SJCRH30 (cell line): ENCODE measurements at regions not wholly inside any gene's neighbourhood (a gene's known extent, or its start where the extent isn't known, plus 50 kb on each side); places are given as distances from the start of the nearest gene placed in this dataset.
"Not testable (repeated sequence)": the region's sequence is repeated elsewhere in the genome, so short reads cannot be mapped to it uniquely, and the experiment has no call there.

Source experiments
- DNase-seq, 2 experiments: peaks; one replicate each; pipeline ENCODE4 v3.0.0-alpha.2; 2015 to 2020
- H3K27ac ChIP-seq: fragments of 250-450 bp; sonication (Bioruptor Pico); 2 replicates; pipeline ENCODE4 v1.5.1; 2020; ENCODE audit warnings: mild to moderate bottlenecking, moderate library complexity
- H3K27me3 ChIP-seq: fragments of 250-450 bp; sonication (Bioruptor Pico); 2 replicates; pipeline ENCODE4 v1.5.1; 2020; ENCODE audit warnings: mild to moderate bottlenecking, moderate library complexity
- H3K36me3 ChIP-seq: fragments of 250-450 bp; sonication (Bioruptor Pico); 2 replicates; pipeline ENCODE4 v1.5.1; 2020; ENCODE audit warnings: mild to moderate bottlenecking, moderate library complexity
- H3K4me1 ChIP-seq: fragments of 250-450 bp; sonication (Bioruptor Pico); 2 replicates; pipeline ENCODE4 v1.5.1; 2020; ENCODE audit warnings: mild to moderate bottlenecking, moderate library complexity
- H3K4me3 ChIP-seq: fragments of 250-450 bp; sonication (Bioruptor Pico); 2 replicates; pipeline ENCODE4 v1.5.1; 2020; ENCODE audit warnings: mild to moderate bottlenecking, moderate library complexity
- H3K9me3 ChIP-seq: fragments of 250-450 bp; sonication (Bioruptor Pico); replicated peaks from 2 replicates; pipeline ENCODE4 v1.5.1; 2020; ENCODE audit warnings: mild to moderate bottlenecking, moderate library complexity

DNA sequence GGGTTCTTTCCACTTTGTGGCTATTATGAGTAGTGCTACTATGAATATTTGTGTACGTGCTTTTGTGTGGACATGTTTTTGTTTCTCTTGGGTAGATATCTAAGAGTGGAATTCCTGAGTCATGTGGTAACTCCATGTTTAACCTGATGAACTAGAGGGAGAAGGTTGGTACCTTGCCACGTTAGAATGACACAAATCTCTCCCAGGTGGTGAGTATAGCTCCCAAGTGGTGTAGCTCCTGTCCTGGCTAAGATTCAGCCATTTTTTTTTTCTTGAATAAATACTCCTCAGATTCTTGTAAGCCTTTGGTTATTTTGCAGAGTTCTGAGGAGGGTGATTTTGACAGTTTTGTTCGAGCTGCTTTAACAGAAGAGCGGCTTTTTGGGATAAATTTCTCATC is 83.2 kb upstream of the DPP6 start:
- H3K4me1 ChIP-seq, H3K4me3 ChIP-seq: not testable (repeated sequence)

DNA sequence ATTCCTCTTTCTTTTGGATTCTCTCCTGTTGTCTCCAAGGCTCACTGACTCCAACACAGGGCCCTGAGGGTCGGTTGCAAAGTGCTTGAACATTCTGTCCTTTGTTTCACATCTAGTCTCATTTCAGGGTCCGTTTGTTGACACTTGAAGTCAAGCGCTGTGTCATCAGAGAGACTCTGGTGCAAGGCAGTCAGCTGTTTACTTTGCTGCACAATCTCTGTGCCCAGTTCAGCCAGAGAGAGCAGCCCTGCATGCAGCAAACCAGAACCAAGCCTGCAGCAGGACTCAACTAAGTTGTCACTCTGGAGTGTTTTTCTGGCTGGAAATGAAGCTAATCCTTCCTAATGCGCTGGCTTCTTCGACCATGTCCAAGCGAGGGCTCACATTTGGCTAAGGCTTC is 77.6 kb upstream of the DPP6 start:
- H3K4me3 ChIP-seq, DNase-seq, H3K27ac ChIP-seq, H3K4me1 ChIP-seq, H3K9me3 ChIP-seq, H3K36me3 ChIP-seq, H3K27me3 ChIP-seq: not testable (repeated sequence)

More for the DNA sequence above, 83.2 kb upstream of the DPP6 start:
- H3K27ac ChIP-seq, H3K27me3 ChIP-seq, H3K9me3 ChIP-seq, DNase-seq, H3K36me3 ChIP-seq: not testable (repeated sequence)

DNA sequence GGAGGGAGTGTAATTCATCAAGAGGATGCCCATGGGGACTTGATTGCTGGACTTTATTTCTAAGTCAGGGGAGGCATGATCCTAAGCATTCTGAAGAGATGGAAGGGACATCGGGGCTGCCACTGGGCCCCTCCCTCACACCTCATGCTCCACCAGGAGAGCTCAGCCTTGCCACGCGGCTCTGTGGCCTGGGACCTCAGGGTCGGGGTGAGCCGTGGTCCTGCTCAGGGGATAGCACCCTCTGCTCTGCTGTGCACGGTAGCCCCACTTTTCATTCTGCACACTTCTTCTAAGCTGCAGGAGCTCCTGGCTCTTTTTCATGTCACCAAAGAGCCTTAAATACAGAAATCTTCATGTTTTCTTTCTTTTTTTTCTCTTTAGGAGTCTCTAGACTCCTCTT is 75.5 kb upstream of the DPP6 start:
- H3K27me3 ChIP-seq, H3K27ac ChIP-seq, H3K9me3 ChIP-seq, DNase-seq, H3K36me3 ChIP-seq, H3K4me1 ChIP-seq, H3K4me3 ChIP-seq: not testable (repeated sequence)

DNA sequence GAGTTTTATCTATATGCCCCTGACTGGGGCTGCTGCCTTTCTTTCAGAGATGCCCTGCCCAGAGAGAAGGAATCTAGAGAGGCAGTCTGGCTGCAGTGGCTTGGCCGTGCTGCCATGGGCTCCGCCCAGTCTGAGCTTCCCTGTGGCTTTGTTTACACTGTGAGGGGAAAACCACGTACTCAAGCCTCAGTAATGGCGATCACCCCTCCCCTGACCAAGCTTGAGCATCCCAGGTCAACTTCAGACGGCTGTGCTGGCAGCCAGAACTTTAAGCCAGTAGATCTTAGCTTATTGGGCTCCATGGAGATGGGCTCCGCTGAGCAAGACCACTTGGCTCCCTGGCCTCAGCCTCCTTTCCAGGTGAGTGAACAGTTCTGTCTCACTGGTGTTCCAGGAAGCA is 69.0 kb upstream of the DPP6 start:
- not testable (repeated sequence) for DNase-seq, H3K27me3 ChIP-seq, H3K4me1 ChIP-seq, H3K4me3 ChIP-seq, H3K36me3 ChIP-seq, H3K9me3 ChIP-seq, H3K27ac ChIP-seq

DNA sequence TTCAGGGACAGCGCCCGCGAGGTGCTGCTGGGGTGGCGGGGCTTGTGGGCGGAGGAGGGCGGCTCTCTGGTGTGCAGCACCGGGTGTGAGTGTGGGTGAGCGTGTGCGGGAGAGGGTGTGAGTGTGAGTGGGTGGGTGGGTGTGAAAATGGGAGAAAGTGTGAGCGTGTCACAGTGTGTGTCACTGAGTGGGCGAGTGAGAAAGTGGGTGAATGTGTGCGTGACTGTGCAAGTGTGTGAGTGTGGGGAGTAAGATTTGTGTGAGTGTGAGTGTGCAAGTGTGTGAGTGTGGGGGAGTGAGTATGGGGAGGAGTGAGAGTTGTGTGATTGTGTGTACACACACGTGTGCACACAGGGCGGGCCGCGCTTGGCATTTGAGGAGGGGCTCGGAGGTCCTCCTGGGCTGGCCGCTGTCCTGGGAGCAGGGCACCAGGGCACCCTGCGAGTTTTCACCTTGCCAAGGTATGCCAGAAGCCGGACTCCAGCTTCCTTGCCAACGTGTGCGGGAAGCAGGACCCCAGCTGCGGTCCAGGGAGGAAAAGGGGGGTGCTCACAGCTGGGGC is 63.1 kb upstream of the DPP6 start:
- H3K4me3 ChIP-seq, H3K36me3 ChIP-seq, DNase-seq, H3K9me3 ChIP-seq, H3K27ac ChIP-seq, H3K27me3 ChIP-seq, H3K4me1 ChIP-seq: not testable (repeated sequence)

DNA sequence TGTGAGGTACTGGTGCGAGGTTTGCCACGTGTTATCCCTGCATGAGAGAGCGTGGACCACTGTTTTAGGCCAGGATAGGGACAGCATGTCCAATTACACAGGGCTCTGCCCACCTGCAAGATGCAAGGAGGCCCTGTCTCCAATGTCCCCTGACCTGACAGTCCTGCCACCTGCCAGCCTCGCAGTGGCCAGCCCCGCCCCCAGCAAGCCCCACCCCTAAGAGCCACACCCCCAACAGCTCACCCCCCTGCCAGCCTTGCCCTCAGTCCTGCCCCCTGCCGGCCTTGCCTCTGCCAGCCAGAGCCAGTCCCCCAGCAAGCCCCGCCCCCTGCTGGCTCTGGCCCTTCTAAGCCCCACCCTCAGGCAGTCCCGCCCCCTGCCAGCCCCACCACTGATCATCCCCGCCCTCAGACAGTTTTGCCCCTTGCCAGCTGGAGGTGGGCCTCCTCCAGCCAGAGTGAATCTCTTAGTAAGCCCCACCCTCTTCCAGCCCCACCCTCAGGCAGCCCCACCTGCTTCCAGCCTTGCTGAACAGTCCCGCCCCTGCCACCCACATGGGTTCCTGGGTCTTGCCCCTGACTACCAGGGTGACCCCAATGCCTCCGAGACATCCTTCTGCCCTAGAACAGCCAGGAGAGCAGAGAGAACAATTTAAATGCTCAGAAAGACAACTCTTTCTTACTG is 62.3 kb upstream of the DPP6 start:
- not testable (repeated sequence) for H3K4me3 ChIP-seq, H3K4me1 ChIP-seq, H3K27me3 ChIP-seq, H3K9me3 ChIP-seq, H3K36me3 ChIP-seq, DNase-seq, H3K27ac ChIP-seq

DNA sequence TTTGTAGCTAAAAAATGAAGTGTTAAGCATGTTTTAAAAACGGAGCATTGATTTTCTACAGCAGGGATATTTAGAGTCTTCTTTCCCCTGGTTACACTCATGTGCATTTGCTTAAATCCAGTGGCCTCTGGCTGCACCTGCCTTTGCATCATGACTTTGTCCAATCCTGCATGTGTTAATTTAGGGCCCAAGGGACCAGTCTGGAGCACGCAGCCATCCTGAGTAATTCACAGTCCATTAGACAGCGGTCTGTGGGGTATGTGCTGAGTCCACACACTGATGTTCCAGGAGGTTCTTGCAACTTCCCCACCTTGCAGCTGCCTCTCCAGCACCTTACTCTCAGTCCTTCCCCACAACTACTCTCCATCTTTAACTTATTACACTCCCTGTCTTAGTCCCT is 60.7 kb upstream of the DPP6 start:
- not testable (repeated sequence) for DNase-seq, H3K4me3 ChIP-seq, H3K9me3 ChIP-seq, H3K36me3 ChIP-seq, H3K27ac ChIP-seq, H3K4me1 ChIP-seq, H3K27me3 ChIP-seq

DNA sequence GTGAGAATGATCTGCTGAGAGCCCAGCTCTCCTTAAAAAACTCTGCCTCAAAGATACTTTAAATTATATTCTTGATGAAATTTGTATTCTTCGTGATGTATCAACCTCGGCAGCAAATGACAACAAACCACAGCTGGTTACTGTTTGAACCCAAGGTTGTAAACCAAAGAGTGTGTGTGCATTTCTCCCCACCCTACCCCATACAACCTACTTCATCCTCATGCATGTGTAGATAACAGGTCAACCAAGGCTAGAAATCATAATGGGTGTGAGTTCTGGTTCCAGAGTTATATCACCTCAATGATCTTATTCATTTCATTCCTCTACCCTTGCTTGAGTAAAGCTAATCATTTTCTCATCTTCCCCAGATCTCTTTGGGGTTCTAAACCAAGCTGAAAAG is 58.8 kb upstream of the DPP6 start:
- H3K4me3 ChIP-seq, H3K27me3 ChIP-seq, DNase-seq, H3K4me1 ChIP-seq, H3K27ac ChIP-seq, H3K9me3 ChIP-seq, H3K36me3 ChIP-seq: not testable (repeated sequence)

DNA sequence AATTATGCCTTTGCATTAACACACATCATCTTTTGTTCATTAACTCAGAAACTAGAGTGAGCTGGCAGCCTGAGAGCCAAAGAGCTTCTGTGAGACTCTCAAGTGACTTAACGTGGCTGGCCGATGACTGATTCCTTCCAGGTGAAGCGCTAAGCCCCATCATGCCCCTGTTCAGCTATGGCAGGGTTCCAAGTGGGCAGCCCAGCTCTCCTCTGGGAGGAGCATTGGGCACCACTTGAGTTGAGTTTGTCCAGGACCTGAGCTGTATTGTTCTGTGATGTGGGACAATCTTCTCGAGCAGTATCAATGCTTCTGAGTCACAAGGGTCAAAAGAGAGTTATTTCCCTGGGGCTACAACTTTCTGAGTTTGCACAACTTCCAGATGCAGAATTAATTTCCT is 53.3 kb upstream of the DPP6 start:
- H3K36me3 ChIP-seq, H3K4me3 ChIP-seq, H3K9me3 ChIP-seq, H3K27ac ChIP-seq, H3K27me3 ChIP-seq, DNase-seq, H3K4me1 ChIP-seq: not testable (repeated sequence)
